ES-I3 (cell line): ENCODE measurements at regions not wholly inside any gene's neighbourhood (a gene's known extent, or its start where the extent isn't known, plus 50 kb on each side); places are given as distances from the start of the nearest gene placed in this dataset.

Experiments used
- H3K36me3 ChIP-seq: 2 replicates; pipeline ENCODE4 v1.6.1; 2013; ENCODE audit warnings: mild to moderate bottlenecking, low read length, control low read depth, moderate library complexity; ENCODE audit not compliant: insufficient read depth
- H3K4me1 ChIP-seq: 2 replicates; pipeline ENCODE4 v1.6.1; 2013; ENCODE audit warnings: mild to moderate bottlenecking, control low read depth, low read length; ENCODE audit not compliant: insufficient read depth
- H3K9ac ChIP-seq: 2 replicates; pipeline ENCODE4 v1.6.1; 2013; ENCODE audit warnings: low read depth, mild to moderate bottlenecking, low read length, moderate library complexity
- H3K9me3 ChIP-seq: 2 replicates; pipeline ENCODE4 v1.6.1; 2013; ENCODE audit warnings: mild to moderate bottlenecking, low read length, moderate library complexity; ENCODE audit not compliant: control insufficient read depth, insufficient read depth

- Histone ChIP-seq H3K4me1 (no peaks in the 10 kb centered on the region; the same call in 1 of the 2 replicates), H3K9me3 (no peaks in the 10 kb centered on the region), H3K36me3 (no peaks in the 10 kb centered on the region), H3K9ac (no peak overlapping the region)
Observed at GRCh38 chr1:94707321-94708298, 112.5 kb upstream of the SLC44A3 start.

DNA sequence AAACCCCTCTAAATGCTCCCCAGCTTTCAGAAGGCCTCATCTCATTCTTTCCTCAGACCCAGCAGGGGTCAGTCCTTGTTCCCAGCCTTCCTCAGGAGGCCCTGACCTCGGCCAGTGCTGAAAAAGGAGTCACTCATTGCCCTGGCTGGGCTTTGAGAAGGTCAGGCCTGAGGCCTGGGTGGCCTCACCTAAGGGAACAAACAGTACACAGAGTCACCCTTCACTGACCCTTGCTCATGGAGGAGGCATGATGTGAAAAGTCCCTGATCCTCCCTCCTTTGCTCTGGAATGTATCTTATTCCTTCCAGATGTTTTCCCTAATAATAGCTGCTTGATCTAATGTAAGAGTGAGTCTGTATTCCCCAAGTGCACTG, 117.7 kb upstream of the SLC44A3 start:
- Histone ChIP-seq H3K9ac (no peak overlapping the region), H3K4me1 (peaks cover 11% of the 10 kb centered on the region), H3K36me3 (no peaks in the 10 kb centered on the region), H3K9me3 (no peaks in the 10 kb centered on the region)

DNA sequence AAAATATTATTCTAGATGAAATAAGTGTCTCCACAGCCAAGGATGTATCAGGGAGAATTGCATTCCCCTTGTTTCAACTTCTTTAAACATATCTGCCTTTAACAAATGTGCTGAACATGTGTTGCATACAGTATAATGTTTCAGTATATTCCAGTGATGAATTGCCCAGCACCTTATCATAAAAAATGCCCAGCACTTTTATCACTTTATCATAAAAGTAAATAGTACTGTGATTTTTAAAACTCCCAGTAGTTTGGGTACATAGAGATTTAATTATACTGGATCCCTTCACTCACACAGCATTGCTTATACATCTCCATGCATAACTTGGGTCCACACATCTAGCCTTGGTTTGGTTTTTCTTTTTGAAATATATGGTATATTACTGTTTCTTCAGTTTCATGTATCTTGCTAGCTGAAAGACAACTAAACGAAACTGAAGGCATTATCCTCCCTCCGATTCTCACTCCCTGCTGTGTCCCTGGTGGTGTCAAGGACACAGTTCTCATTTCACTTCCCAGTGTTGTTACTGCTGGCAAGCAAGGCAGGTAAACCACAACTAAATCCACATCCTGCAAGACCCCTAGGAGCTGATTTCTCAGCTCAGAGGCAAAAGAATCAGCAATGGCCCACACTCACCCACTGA, 118.2 kb upstream of the SLC44A3 start:
- Histone ChIP-seq H3K4me1 (peaks cover 11% of the 10 kb centered on the region), H3K9ac (no peak overlapping the region), H3K36me3 (no peaks in the 10 kb centered on the region), H3K9me3 (no peaks in the 10 kb centered on the region)

GRCh38 chr1:94698759-94699502, 121.2 kb upstream of the SLC44A3 start:
- H3K36me3 ChIP-seq: no peaks in the 10 kb centered on the region
- H3K9ac ChIP-seq: no peak overlapping the region
- no peaks in the 10 kb centered on the region for H3K9me3 ChIP-seq
- H3K4me1 ChIP-seq: peaks cover 11% of the 10 kb centered on the region

DNA sequence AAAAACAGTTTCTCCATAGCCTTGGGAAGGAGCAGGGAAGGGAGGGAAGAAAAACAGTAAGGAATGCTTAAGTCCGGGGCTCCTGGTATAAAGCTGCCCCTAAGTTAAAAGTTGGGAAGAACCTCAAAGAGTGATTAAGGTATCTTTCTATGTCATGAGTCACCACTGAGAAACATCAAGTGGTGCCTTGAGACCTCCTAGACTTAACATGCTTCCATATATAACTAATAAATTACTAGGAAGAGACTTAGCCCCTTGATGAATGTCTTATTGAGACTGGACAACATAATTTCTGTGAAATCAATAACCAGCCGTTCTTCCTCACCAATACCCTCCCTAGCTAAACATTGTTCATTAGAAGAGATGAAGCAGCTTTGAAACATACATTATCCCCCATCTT, 121.8 kb upstream of the SLC44A3 start:
- H3K4me1 ChIP-seq: peaks cover 11% of the 10 kb centered on the region
- no peaks in the 10 kb centered on the region for H3K36me3 ChIP-seq
- no peaks in the 10 kb centered on the region for H3K9me3 ChIP-seq
- no peak overlapping the region for H3K9ac ChIP-seq

DNA sequence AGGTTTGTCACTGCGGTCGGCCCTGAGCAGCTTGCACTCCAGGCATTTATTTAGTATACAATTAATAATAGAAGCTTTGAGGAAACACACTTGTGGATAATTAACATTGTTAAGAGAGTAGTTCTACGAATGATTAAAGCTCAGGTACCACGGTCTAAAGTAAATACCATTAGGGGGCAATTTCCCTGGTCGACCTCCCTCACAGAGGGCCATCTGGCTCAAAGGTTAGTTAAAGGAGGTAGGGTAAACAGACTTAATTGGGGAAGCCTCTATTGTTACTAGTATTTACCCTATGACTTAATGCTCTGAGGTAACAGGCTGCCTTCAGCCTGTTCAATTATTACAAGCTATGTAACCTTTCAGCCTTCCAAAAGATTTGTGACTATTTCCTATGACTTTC, 122.3 kb upstream of the SLC44A3 start:
- Histone ChIP-seq H3K4me1 (peaks cover 11% of the 10 kb centered on the region), H3K9ac (no peak overlapping the region), H3K9me3 (no peaks in the 10 kb centered on the region), H3K36me3 (no peaks in the 10 kb centered on the region)

- H3K9ac ChIP-seq: no peak overlapping the region
- peaks cover 18% of the 10 kb centered on the region for H3K4me1 ChIP-seq
- 0 out of 2 replicates have a peak, but pooled peaks cover 3% of the 10 kb centered on the region for H3K36me3 ChIP-seq
- peaks cover 12% of the 10 kb centered on the region for H3K9me3 ChIP-seq
Observed at GRCh38 chr1:94694226-94694915, 125.8 kb upstream of the SLC44A3 start.

DNA sequence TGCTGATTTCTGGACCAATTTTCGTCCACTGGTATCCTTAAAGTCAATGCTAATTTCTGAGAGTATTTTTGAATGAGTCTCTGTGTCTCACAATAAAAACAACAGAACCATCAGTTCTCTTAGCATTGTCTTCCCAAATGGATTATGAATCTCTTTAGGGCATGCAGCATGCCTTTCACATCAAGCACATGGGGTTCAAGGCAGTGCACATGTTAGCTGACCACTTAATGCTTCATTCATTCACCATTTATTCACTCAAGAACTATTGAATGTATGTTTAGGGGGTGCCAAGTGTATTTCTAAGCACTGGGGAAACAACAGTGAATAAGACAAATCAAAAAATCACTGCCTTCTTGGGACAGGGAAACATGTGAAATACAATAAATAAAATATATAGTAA, 126.7 kb upstream of the SLC44A3 start:
- Histone ChIP-seq H3K9ac (no peak overlapping the region), H3K4me1 (peaks cover 23% of the 10 kb centered on the region), H3K9me3 (peaks cover 12% of the 10 kb centered on the region), H3K36me3 (0 out of 2 replicates have a peak, but pooled peaks cover 3% of the 10 kb centered on the region)

DNA sequence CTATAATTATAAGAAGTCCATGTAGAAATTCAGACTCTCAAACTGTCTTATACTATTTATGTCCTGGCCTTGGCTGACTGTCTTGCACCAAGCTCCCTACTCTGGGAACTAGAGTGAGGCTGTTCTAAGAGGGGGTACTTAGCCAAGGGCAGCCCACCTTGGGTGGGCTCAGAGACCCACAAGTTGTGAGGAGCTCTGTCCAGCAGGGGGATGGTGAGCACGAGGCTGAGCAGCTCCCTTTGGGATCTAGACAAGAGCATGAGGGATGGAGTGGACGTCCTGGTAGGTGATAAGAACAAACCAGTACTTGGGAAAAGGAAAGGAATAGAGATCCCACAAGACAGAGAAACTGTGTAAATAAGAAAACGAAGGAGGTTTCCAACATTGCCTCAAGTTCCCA, 127.1 kb upstream of the SLC44A3 start:
- Histone ChIP-seq H3K9me3 (peaks cover 12% of the 10 kb centered on the region), H3K36me3 (0 out of 2 replicates have a peak, but pooled peaks cover 3% of the 10 kb centered on the region), H3K4me1 (peaks cover 20% of the 10 kb centered on the region), H3K9ac (no peak overlapping the region)

DNA sequence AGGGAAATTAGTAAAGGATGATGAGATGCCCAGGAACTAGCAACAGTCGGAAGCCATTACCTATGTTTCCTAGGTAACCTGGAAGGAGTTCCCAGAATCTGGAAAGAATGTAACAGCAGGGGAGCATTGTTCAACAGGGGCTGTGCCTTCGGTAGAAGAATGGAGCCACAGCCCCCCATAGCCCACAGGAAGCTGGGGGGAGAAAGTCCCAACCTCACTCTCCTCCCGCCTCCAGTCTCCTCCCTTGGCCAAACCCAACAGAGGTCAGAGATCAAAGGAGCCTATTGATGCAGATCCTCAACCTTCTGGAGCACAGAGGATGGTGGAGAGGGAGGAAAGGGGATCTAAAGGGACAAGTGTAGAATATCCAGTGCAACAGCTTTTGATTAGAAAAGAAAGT, 131.5 kb upstream of the SLC44A3 start:
- Histone ChIP-seq H3K4me1 (peaks cover 17% of the 10 kb centered on the region), H3K9me3 (peaks cover 12% of the 10 kb centered on the region), H3K9ac (no peak overlapping the region)

DNA sequence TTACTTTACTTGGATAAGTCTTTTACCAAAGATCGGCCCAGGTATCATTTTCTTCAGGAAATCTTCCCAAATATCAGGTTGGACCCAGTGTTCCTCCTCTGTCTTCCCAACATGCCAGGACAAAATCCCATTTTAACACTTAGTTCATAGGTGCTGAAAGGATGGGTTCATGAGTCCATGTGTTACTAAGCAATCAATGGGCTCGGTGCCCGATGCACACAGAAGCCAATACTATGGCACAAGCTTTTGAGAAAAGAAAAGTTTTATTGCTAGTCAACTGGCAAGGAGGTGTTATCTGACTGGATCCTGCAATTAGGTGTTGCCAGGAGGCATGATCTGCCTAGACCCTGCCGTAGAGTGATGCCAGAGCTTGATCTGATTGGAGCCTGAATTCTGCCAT, 133.3 kb upstream of the SLC44A3 start:
- peaks cover 3% of the 10 kb centered on the region; the same call in 1 of the 2 replicates for H3K36me3 ChIP-seq
- H3K4me1 ChIP-seq: peaks cover 17% of the 10 kb centered on the region
- no peak overlapping the region for H3K9ac ChIP-seq
- H3K9me3 ChIP-seq: peaks cover 7% of the 10 kb centered on the region; the same call in 1 of the 2 replicates

More for the DNA sequence above, 131.5 kb upstream of the SLC44A3 start:
- peaks cover 3% of the 10 kb centered on the region; the same call in 1 of the 2 replicates for H3K36me3 ChIP-seq

- Histone ChIP-seq H3K9ac (no peak overlapping the region), H3K4me1 (peaks cover 12% of the 10 kb centered on the region), H3K36me3 (no peaks in the 10 kb centered on the region; the same call in 1 of the 2 replicates), H3K9me3 (no peaks in the 10 kb centered on the region)
Observed at GRCh38 chr1:94684690-94685250, 135.4 kb upstream of the SLC44A3 start.

- Histone ChIP-seq H3K36me3 (no peaks in the 10 kb centered on the region; the same call in 1 of the 2 replicates), H3K9me3 (no peaks in the 10 kb centered on the region), H3K9ac (no peak overlapping the region)
Observed at GRCh38 chr1:94683886-94684285, 136.3 kb upstream of the SLC44A3 start.

More at GRCh38 chr1:94683886-94684285, 136.3 kb upstream of the SLC44A3 start:
- H3K4me1 ChIP-seq: peaks cover 6% of the 10 kb centered on the region
